22Rv1 (cell line): ENCODE measurements at regions not wholly inside any gene's neighbourhood (a gene's known extent, or its start where the extent isn't known, plus 50 kb on each side); places are given as distances from the start of the nearest gene placed in this dataset.

Experiments used
- ZFX ChIP-seq: fragments of 450-650 bp; IDR thresholded peaks from 2 replicates; pipeline ENCODE4 v1.6.1; 2017; ENCODE audit warnings: antibody characterized with exemption, borderline replicate concordance
- TF ChIP-seq, protein P1 (sequence below): fragments of 450-650 bp; IDR thresholded peaks from 2 replicates; pipeline ENCODE4 v1.5.1; 2017; ENCODE audit warnings: mild to moderate bottlenecking

DNA sequence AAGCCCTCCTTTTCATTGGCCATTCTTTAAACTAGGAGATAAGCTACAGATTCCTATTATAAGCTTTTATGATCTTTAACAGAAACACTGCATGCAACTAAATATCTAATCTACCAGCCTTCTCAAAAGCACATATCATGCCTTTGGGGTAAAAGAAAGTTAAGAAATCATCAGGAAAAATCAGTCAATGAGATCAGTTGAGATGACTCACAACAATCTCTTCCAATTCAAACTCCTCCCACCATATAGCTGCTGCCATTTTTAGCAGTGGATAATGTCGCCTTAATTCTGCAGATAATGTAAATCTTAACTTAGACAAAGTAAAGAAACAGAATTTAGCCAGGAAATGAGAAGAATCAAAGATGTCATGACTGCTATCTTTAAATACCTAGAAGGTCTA is 135.2 kb upstream of the BCL6 start:
- TF ChIP-seq, protein P1, sequence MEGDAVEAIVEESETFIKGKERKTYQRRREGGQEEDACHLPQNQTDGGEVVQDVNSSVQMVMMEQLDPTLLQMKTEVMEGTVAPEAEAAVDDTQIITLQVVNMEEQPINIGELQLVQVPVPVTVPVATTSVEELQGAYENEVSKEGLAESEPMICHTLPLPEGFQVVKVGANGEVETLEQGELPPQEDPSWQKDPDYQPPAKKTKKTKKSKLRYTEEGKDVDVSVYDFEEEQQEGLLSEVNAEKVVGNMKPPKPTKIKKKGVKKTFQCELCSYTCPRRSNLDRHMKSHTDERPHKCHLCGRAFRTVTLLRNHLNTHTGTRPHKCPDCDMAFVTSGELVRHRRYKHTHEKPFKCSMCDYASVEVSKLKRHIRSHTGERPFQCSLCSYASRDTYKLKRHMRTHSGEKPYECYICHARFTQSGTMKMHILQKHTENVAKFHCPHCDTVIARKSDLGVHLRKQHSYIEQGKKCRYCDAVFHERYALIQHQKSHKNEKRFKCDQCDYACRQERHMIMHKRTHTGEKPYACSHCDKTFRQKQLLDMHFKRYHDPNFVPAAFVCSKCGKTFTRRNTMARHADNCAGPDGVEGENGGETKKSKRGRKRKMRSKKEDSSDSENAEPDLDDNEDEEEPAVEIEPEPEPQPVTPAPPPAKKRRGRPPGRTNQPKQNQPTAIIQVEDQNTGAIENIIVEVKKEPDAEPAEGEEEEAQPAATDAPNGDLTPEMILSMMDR = no peak
- no peak for TF ChIP-seq ZFX
